ENCODE measurements at regions not wholly inside any gene's neighbourhood (a gene's known extent, or its start where the extent isn't known, plus 50 kb on each side); places are given as distances from the start of the nearest gene placed in this dataset.

- TF ChIP-seq EZH2 (IDR thresholded peaks at IDR 0.05; ENCODE audit: insufficient read depth, low read length) (no peak), CTCF (IDR thresholded peaks at IDR 0.05; ENCODE audit: insufficient read depth, low read depth, low read length) (no peak)
Measured at GRCh38 chr1:2930913-2931723, 90.1 kb upstream of the ACTRT2 start.
